Body of pancreas (tissue), 4 donors: ENCODE measurements at regions not wholly inside any gene's neighbourhood (a gene's known extent, or its start where the extent isn't known, plus 50 kb on each side); places are given as distances from the start of the nearest gene placed in this dataset.

Experiments used
- CTCF ChIP-seq, 7 experiments: fragments of 450-650 bp in 4 of 7; fragments of 200-600 bp in 3 of 7; sonication (generic) in 3 of 7; IDR thresholded peaks; one replicate each; pipeline ENCODE4 v1.5.1; 2016 to 2019; ENCODE audit warnings: antibody characterized with exemption in 7 of 7
- POLR2A ChIP-seq, 3 donors: fragments of 450-650 bp; IDR thresholded peaks; one replicate each; pipeline ENCODE4 v1.6.1; 2016; ENCODE audit warnings: antibody characterized with exemption in 3 of 3, mild to moderate bottlenecking in 2 of 3

- TF ChIP-seq CTCF (IDR thresholded peaks at IDR 0.05) (no peak), POLR2A (IDR thresholded peaks at IDR 0.05) (no peak)
Measured at GRCh38 chr10:10817609-10818008, 200.1 kb upstream of the CELF2 start.
